H1 (cell line): ENCODE measurements at regions not wholly inside any gene's neighbourhood (a gene's known extent, or its start where the extent isn't known, plus 50 kb on each side); places are given as distances from the start of the nearest gene placed in this dataset.

Experiments used
- CTCF ChIA-PET: fragments of 300-600 bp; sonication (Branson Sonifier 250); formaldehyde crosslinking; loops from one replicate; lab custom pipeline; 2021; ENCODE audit not compliant: partially characterized antibody; lab: Charles Lee
- POLR2A ChIA-PET: fragments of 300-600 bp; sonication (Branson Sonifier 250); formaldehyde crosslinking; loops from one replicate; lab custom pipeline; 2021; ENCODE audit warnings: inconsistent platforms; ENCODE audit not compliant: partially characterized antibody; lab: Charles Lee
- DNase-seq, 2 experiments: peaks; one replicate each; pipeline versions ENCODE4 v3.0.0 to v3.0.0-alpha.2; 2010 to 2022; ENCODE audit warnings: low spot score in 2 of 2, low read depth in 1 of 2, mixed read lengths in 1 of 2
- FAIRE-seq: peaks from 2 replicates; lab custom pipeline; 2011; peaks lifted over from hg19 to GRCh38; lab: Jason Lieb, UNC
- H2AFZ ChIP-seq: 2 replicates; pipeline ENCODE4 v1.8.1; 2012; ENCODE audit warnings: low read length, inconsistent platforms
- H2AK5ac ChIP-seq: 2 replicates; pipeline ENCODE4 v1.6.1; 2013; ENCODE audit warnings: low read depth, low read length
- H2BK120ac ChIP-seq: replicated peaks from 2 replicates; pipeline ENCODE3; 2013; ENCODE audit warnings: low read depth, low read length, inconsistent platforms
- H2BK12ac ChIP-seq: 2 replicates; pipeline ENCODE4 v1.6.1; 2013; ENCODE audit warnings: low read depth, low read length
- H2BK15ac ChIP-seq: 2 replicates; pipeline ENCODE4 v1.6.1; 2013; ENCODE audit warnings: low read length
- H2BK20ac ChIP-seq: 2 replicates; pipeline ENCODE4 v1.6.1; 2013; ENCODE audit warnings: low read length
- H2BK5ac ChIP-seq: 2 replicates; pipeline ENCODE4 v1.6.1; 2013; ENCODE audit warnings: low read depth, low read length
- H3K14ac ChIP-seq: 2 replicates; pipeline ENCODE4 v1.6.1; 2013; ENCODE audit warnings: inconsistent platforms; ENCODE audit not compliant: insufficient read length
- H3K18ac ChIP-seq: 2 replicates; pipeline ENCODE4 v1.6.1; 2013; ENCODE audit warnings: low read length; ENCODE audit errors: extremely low read depth
- H3K23ac ChIP-seq: 2 replicates; pipeline ENCODE4 v1.6.1; 2013; ENCODE audit warnings: inconsistent platforms; ENCODE audit not compliant: insufficient read length
- H3K23me2 ChIP-seq: 2 replicates; pipeline ENCODE4 v1.6.1; 2013; ENCODE audit warnings: low read depth, low read length
- H3K27ac ChIP-seq: 2 replicates; pipeline ENCODE4 v1.6.1; 2011; ENCODE audit warnings: low read depth, low read length, inconsistent platforms
- H3K27me3 ChIP-seq, 4 experiments: replicated peaks in 1 of 4; 1 replicate in 1 of 4; 2 replicates in 3 of 4; pipeline versions ENCODE4 v1.6.1 to v1.8.1; 2011 to 2013; ENCODE audit warnings: low read length in 3 of 4, mild to moderate bottlenecking in 3 of 4, inconsistent platforms in 2 of 4, mixed read lengths in 2 of 4, moderate library complexity in 1 of 4; ENCODE audit not compliant: control insufficient read depth in 3 of 4, insufficient read depth in 3 of 4; ENCODE audit errors: extremely low read depth in 1 of 4
- H3K36me3 ChIP-seq, 4 experiments: 2 replicates each; pipeline versions ENCODE4 v1.6.1 to v1.8.1; 2011 to 2013; ENCODE audit warnings: mild to moderate bottlenecking in 4 of 4, low read length in 3 of 4, moderate library complexity in 2 of 4, control low read depth in 1 of 4, inconsistent platforms in 1 of 4; ENCODE audit not compliant: insufficient read depth in 4 of 4, control insufficient read depth in 2 of 4
- H3K4ac ChIP-seq: replicated peaks from 2 replicates; pipeline ENCODE3; 2013; ENCODE audit warnings: low read length, low read depth, mixed read lengths, inconsistent platforms; ENCODE audit not compliant: insufficient read length
- H3K4me1 ChIP-seq, 4 experiments: replicated peaks in 1 of 4; 1 replicate in 1 of 4; 2 replicates in 3 of 4; pipeline versions ENCODE4 v1.6.1 to v1.8.1; 2011 to 2013; ENCODE audit warnings: low read length in 3 of 4, inconsistent platforms in 2 of 4, mixed read lengths in 1 of 4; ENCODE audit not compliant: insufficient read depth in 4 of 4, control insufficient read depth in 3 of 4
- H3K4me2 ChIP-seq, 2 experiments: 2 replicates each; pipeline versions ENCODE4 v1.6.1 to v1.8.1; 2011 to 2013; ENCODE audit warnings: low read depth in 2 of 2, low read length in 2 of 2, control low read depth in 1 of 2, inconsistent platforms in 1 of 2, mild to moderate bottlenecking in 1 of 2; ENCODE audit not compliant: insufficient read depth in 1 of 2
- H3K4me3 ChIP-seq, 4 experiments: fragments of 200-600, 300-600 bp in 1 of 4; sonication (generic), shearing (Covaris generic), sonication (Bioruptor Twin) in 1 of 4; 2 replicates each; pipeline versions ENCODE4 v1.5.1 to v1.8.1; 2011 to 2016; ENCODE audit warnings: low read length in 4 of 4, low read depth in 3 of 4, control low read depth in 2 of 4, inconsistent platforms in 2 of 4, mild to moderate bottlenecking in 2 of 4, mixed read lengths in 1 of 4, moderate library complexity in 1 of 4; ENCODE audit not compliant: insufficient read depth in 2 of 4; ENCODE audit errors: extremely low read depth in 1 of 4
- H3K56ac ChIP-seq: replicated peaks from 2 replicates; pipeline ENCODE3; 2013; ENCODE audit warnings: low read depth, mild to moderate bottlenecking, mixed read lengths, low read length, inconsistent platforms; ENCODE audit not compliant: insufficient read length
- H3K79me1 ChIP-seq: 2 replicates; pipeline ENCODE4 v1.6.1; 2013; ENCODE audit warnings: low read depth, low read length, control low read depth
- H3K79me2 ChIP-seq, 2 experiments: 2 replicates each; pipeline versions ENCODE4 v1.6.1 to v1.8.1; 2012 to 2013; ENCODE audit warnings: low read length in 2 of 2, mild to moderate bottlenecking in 2 of 2, inconsistent platforms in 1 of 2; ENCODE audit not compliant: insufficient read depth in 2 of 2, control insufficient read depth in 1 of 2
- H3K9ac ChIP-seq, 4 experiments: replicated peaks in 1 of 4; 1 replicate in 1 of 4; 2 replicates in 3 of 4; pipeline versions ENCODE4 v1.6.1 to v1.8.1; 2011 to 2013; ENCODE audit warnings: low read depth in 3 of 4, low read length in 3 of 4, control low read depth in 2 of 4, mild to moderate bottlenecking in 2 of 4, moderate library complexity in 2 of 4, inconsistent platforms in 1 of 4; ENCODE audit errors: extremely low read depth in 1 of 4
- H3K9me3 ChIP-seq, 2 experiments: 2 replicates each; pipeline versions ENCODE4 v1.6.1 to v1.8.1; 2012 to 2013; ENCODE audit warnings: mild to moderate bottlenecking in 2 of 2, moderate library complexity in 2 of 2, control low read depth in 1 of 2, inconsistent platforms in 1 of 2, low read depth in 1 of 2, low read length in 1 of 2, mixed read lengths in 1 of 2; ENCODE audit not compliant: insufficient read depth in 2 of 2
- H4K20me1 ChIP-seq, 2 experiments: replicated peaks in 1 of 2; 2 replicates each; pipeline versions ENCODE3 to v1.8.1; 2011 to 2013; ENCODE audit warnings: inconsistent platforms in 2 of 2, low read length in 2 of 2, mild to moderate bottlenecking in 1 of 2; ENCODE audit not compliant: insufficient read depth in 2 of 2, control insufficient read depth in 1 of 2
- H4K5ac ChIP-seq: 2 replicates; pipeline ENCODE4 v1.6.1; 2013; ENCODE audit warnings: low read length, low read depth, mixed read lengths, inconsistent platforms; ENCODE audit not compliant: insufficient read length
- H4K8ac ChIP-seq: 2 replicates; pipeline ENCODE4 v1.8.0; 2013; ENCODE audit warnings: mild to moderate bottlenecking, moderate library complexity, low read length, inconsistent platforms; ENCODE audit not compliant: insufficient read depth; ENCODE audit errors: extremely low read depth
- H4K91ac ChIP-seq: replicated peaks from 2 replicates; pipeline ENCODE3; 2013; ENCODE audit warnings: low read length, mixed read lengths, inconsistent platforms; ENCODE audit not compliant: insufficient read length
- KDM1A ChIP-seq: fragments of 200-600, 300-600 bp; sonication (generic); IDR thresholded peaks from 2 replicates; pipeline ENCODE4 v1.7.1; 2016; ENCODE audit warnings: mild to moderate bottlenecking, low read length, borderline replicate concordance
- KDM5A ChIP-seq: fragments of 200-600 bp; IDR thresholded peaks from 2 replicates; pipeline ENCODE4 v1.7.1; 2012; ENCODE audit warnings: mild to moderate bottlenecking, low read length, inconsistent platforms, mixed read lengths
- RBBP5 ChIP-seq: IDR thresholded peaks from 2 replicates; pipeline ENCODE4 v1.7.1; 2012; ENCODE audit warnings: low read depth, mild to moderate bottlenecking, inconsistent platforms, low read length, moderate library complexity, borderline replicate concordance
- SIN3A ChIP-seq, 2 experiments: IDR thresholded peaks in 1 of 2; conservative IDR thresholded peaks in 1 of 2; 2 replicates each; pipeline ENCODE4 v1.6.1; 2011 to 2012; ENCODE audit warnings: low read length in 2 of 2, improper control_type of control experiment in 1 of 2, low read depth in 1 of 2, mild to moderate bottlenecking in 1 of 2
- SP2 ChIP-seq: IDR thresholded peaks from 2 replicates; pipeline ENCODE4 v1.6.1; 2012; ENCODE audit warnings: mild to moderate bottlenecking, low read length, inconsistent platforms
- SUZ12 ChIP-seq: fragments of 200-600 bp; sonication (generic); IDR thresholded peaks from 2 replicates; pipeline ENCODE4 v1.6.1; 2012; ENCODE audit warnings: mild to moderate bottlenecking, inconsistent platforms, low read length, moderate library complexity, mixed read lengths
- TEAD4 ChIP-seq: IDR thresholded peaks from 2 replicates; pipeline ENCODE4 v1.6.1; 2012; ENCODE audit warnings: low read depth, low read length, inconsistent platforms, mixed read lengths
- WGBS, 2 experiments: shearing (Covaris generic) in 1 of 2; methylation state at CpG; one replicate each; pipeline versions ENCODE4 v1.1.6 to v1.1.7; 2013 to 2015; ENCODE audit warnings: low lambda C conversion rate in 2 of 2, mixed read lengths in 2 of 2, inconsistent platforms in 1 of 2, low coverage in 1 of 2, missing lambda C conversion rate in 1 of 2; ENCODE audit not compliant: insufficient replicate concordance in 2 of 2, insufficient coverage in 1 of 2, insufficient read length in 1 of 2; ENCODE audit errors: extremely low coverage in 1 of 2, missing lambda C conversion rate in 1 of 2; 5-methylcytosine and 5-hydroxymethylcytosine counted together

GRCh38 chr4:3629665-3630064 is 97.4 kb upstream of the LRPAP1 start:
- Histone ChIP-seq H3K27ac (no peak overlapping the region), H2BK20ac (no peak overlapping the region), H3K18ac (no peak overlapping the region), H2AFZ (no peak overlapping the region), H4K91ac (no peak overlapping the region), H3K9me3 (peaks cover 0 to 7% of the 10 kb centered on the region in 2 experiments; a peak in 1 of 4 replicates), H2BK5ac (no peak overlapping the region), H2AK5ac (no peak overlapping the region), H4K5ac (no peak overlapping the region), H3K36me3 (no peaks in the 10 kb centered on the region), H2BK12ac (no peak overlapping the region), H3K4me3 (no peak overlapping the region), H3K27me3 (no peaks in the 10 kb centered on the region), H3K79me1 (no peaks in the 10 kb centered on the region), H4K20me1 (no peaks in the 10 kb centered on the region), H3K4ac (no peak overlapping the region), H3K23ac (no peak overlapping the region), H3K4me1 (peaks cover 0 to 2% (median 0%) of the 10 kb centered on the region in 4 experiments; a peak in 1 of 7 replicates), H3K14ac (no peak overlapping the region), H3K4me2 (no peak overlapping the region), H3K79me2 (no peaks in the 10 kb centered on the region), H4K8ac (no peak overlapping the region), H2BK15ac (no peak overlapping the region), H3K23me2 (no peaks in the 10 kb centered on the region; the same call in 1 of the 2 replicates), H3K9ac (no peak overlapping the region), H2BK120ac (no peak overlapping the region), H3K56ac (no peak overlapping the region)
- DNase-seq = no peak
- ChIA-PET POLR2A (interaction anchor here (1.0 kb wide), 1 partner anchor 259 kb away, joined by 3 read pairs; no protein-coding TSS in a partner anchor), CTCF (no interaction called here)
- TF ChIP-seq TEAD4 (no peak), KDM1A (no peak), KDM5A (no peak), RBBP5 (no peak), SUZ12 (no peak), SP2 (no peak), SIN3A (conservative IDR thresholded peaks at IDR 0.05 in 1 of 2, IDR thresholded peaks at IDR 0.05 in 1 of 2; ENCODE audit: low read depth in 1 of 2, low read length in 2 of 2) (no peak)
- WGBS, 2 experiments = 93% methylated on average over 7 of the region's 12 CpGs; no CpG with 5 or more reads in 1 of the 2 experiments
- FAIRE-seq = no peak
